ENCODE measurements at regions not wholly inside any gene's neighbourhood (a gene's known extent, or its start where the extent isn't known, plus 50 kb on each side); places are given as distances from the start of the nearest gene placed in this dataset.

GRCh38 chr18:46395795-46396194 is 261.2 kb downstream of the LOXHD1 start:
- DNase-seq (ENCODE audit: low read depth) = no peak
- H3K4me3 ChIP-seq (ENCODE audit: low read depth, low read length) = no peak overlapping the region

DNA sequence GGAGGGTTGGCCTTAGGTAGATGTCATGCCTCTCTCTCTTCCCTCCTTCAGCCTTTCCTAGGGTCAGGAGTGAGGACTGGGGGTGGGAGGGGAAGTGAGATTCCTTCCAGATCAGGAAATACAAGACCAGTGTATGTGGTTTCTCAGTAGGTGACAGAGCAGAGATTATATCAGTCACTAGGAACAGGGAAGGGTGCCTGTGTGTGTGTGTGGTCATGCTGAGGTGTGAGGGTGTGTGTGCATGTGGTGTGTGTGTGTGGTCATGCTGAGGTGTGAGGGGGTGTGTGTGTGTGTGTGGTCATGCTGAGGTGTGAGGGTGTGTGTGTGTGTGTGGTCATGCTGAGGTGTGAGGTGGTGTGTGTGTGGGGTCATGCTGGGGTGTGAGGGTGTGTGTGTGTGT is 259.8 kb downstream of the LOXHD1 start:
- DNase-seq (ENCODE audit: low read depth) = no peak
- H3K4me3 ChIP-seq (ENCODE audit: low read depth, low read length) = no peak overlapping the region

- H3K4me3 ChIP-seq (ENCODE audit: low read depth, low read length) = no peak overlapping the region
- no peak for DNase-seq (ENCODE audit: low read depth)
Observed at GRCh38 chr18:46398005-46398404, 259.0 kb downstream of the LOXHD1 start.

- no peak for DNase-seq (ENCODE audit: low read depth)
Observed at GRCh38 chr18:46398625-46399024, 258.4 kb downstream of the LOXHD1 start.

GRCh38 chr18:46399303-46399702 is 257.7 kb downstream of the LOXHD1 start:
- no peak overlapping the region for H3K4me3 ChIP-seq (ENCODE audit: low read depth, low read length)
- DNase-seq (ENCODE audit: low read depth) = no peak

More at GRCh38 chr18:46398625-46399024, 258.4 kb downstream of the LOXHD1 start:
- no peak overlapping the region for H3K4me3 ChIP-seq (ENCODE audit: low read depth, low read length)

GRCh38 chr18:46400449-46400848 is 256.6 kb downstream of the LOXHD1 start:
- no peak for DNase-seq (ENCODE audit: low read depth)
- no peak overlapping the region for H3K4me3 ChIP-seq (ENCODE audit: low read depth, low read length)

DNA sequence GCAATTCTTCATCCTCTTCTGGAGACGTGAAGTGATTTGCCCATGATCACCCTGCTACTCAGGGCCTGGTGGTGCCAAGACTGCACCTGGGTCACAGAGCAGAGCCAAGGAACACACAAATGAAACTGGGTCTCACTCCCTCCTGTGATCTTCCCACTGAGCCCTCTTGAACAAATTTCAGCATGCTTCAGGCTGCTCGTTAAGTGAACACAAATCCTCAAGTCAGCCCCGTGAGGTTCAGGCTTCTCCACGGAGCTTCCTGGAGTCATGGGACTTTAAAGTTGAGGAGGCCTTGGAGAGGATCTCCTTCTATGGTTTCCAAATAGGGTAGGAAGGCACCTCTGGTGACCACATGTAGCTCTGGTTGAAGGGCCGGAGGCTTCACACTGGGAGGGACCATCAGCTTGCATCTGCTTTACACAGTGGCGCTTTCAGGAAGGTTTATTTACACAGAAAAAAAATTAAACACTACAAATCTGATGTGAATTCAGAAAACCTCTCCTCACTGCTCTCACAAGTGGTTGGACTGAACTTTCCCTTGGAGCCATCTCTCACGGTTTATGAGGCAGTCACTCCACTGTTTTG is 255.4 kb downstream of the LOXHD1 start:
- no peak for DNase-seq (ENCODE audit: low read depth)

DNA sequence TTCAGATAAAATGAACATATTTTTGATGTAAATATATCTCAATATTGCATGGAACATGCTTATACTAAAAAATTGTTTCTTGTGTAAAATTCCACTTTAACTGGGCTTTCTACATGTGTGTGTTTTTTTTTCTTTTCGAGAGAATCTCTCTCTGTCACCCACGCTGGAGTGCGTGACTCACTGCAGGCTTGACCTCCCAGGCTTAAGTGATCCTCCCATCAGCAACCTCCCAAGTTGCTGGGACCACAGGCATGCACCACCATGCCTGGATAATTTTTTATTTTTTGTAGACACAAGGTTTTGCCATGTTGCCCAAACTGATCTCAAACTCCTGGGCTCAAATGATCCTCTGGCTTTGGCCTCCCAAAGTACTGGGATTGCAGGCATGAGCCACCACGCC is 254.6 kb downstream of the LOXHD1 start:
- H3K4me3 ChIP-seq (ENCODE audit: low read depth, low read length) = no peak overlapping the region
- DNase-seq (ENCODE audit: low read depth) = peak; percentile 18

More for the DNA sequence above, 255.4 kb downstream of the LOXHD1 start:
- no peak overlapping the region for H3K4me3 ChIP-seq (ENCODE audit: low read depth, low read length)

DNA sequence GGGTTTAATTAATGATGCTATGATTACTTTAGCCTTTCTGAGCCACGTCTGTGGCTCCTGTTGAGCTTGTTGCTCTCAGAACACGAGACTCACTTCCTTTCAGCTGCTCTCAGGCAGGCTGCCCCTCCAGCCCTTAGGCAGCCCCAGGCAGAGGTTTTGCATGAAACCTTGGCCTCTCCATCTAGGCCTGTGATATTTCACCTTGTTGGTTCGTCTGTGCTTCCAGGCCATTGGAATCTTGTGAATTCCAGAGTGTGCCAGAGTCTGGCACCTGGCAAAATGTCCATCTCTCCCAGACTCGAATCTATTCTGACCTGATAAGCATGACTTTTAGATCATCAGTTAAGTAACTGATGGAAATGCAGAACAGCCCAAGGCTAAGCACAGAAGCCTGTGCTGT is 254.1 kb downstream of the LOXHD1 start:
- no peak overlapping the region for H3K4me3 ChIP-seq (ENCODE audit: low read depth, low read length)
- DNase-seq (ENCODE audit: low read depth) = no peak

DNA sequence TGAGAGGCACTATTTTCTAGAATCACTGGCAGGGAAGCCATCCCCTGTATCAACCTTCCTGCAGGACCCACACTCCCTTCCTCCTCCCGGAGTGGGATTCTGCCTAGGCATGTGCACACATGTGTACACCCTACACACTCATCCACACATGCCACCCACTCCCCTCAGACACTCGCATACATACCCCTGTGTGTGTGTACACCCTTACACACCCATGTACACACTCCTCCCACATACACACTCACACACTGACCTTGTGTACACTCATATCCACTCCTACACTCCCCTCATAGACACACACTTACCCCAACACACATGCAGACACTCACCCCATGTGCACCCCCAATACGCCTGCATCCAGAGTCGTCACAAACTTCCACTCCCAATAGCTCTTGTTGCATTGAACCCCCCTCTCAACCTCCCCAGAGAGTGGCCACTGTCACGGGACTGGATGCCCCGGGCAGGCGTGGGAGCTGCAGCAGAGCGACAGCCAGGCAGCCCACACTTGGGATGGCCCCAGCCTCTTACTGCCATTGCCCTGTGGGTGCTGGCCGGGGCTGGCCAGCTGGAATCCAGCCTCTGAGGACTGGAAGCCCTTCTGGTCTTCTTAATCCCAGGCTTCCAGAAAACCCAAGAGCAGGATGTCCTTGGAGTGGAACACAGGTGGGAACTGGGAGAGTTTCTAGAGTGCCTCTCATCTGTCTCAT is 251.0 kb downstream of the LOXHD1 start:
- no peak for DNase-seq (ENCODE audit: low read depth)

DNA sequence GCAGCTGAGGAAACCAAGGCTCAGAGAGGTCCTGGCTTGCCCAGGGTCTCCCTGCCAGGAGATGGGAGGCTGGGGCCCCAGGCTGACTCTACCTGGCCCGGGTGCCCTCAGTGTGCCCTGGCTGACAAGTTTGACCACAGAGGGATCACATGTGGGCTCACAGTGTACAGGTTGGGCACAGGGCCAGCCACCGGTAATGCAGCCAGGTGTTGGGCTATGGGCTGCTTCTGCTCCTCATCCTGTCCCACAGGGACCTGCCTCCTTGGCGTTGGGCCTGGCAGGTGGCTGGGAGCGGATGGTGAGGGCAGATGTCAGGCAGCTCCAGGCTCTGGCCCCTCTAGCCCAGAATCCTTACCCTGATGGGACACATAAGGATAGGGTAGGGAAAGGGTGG is 250.5 kb downstream of the LOXHD1 start:
- H3K4me3 ChIP-seq (ENCODE audit: low read depth, low read length) = no peak overlapping the region
- no peak for DNase-seq (ENCODE audit: low read depth)

More for the DNA sequence above, 251.0 kb downstream of the LOXHD1 start:
- H3K4me3 ChIP-seq (ENCODE audit: low read depth, low read length) = no peak overlapping the region

GRCh38 chr18:46407486-46408166 is 249.4 kb downstream of the LOXHD1 start:
- H3K4me3 ChIP-seq (ENCODE audit: low read depth, low read length) = no peak overlapping the region
- no peak for DNase-seq (ENCODE audit: low read depth)

- no peak for DNase-seq (ENCODE audit: low read depth)
- H3K4me3 ChIP-seq (ENCODE audit: low read depth, low read length) = no peak overlapping the region
Observed at GRCh38 chr18:46408334-46408987, 248.6 kb downstream of the LOXHD1 start.

GRCh38 chr18:46411191-46411828 is 245.7 kb downstream of the LOXHD1 start:
- H3K4me3 ChIP-seq (ENCODE audit: low read depth, low read length) = no peak overlapping the region
- no peak for DNase-seq (ENCODE audit: low read depth)

DNA sequence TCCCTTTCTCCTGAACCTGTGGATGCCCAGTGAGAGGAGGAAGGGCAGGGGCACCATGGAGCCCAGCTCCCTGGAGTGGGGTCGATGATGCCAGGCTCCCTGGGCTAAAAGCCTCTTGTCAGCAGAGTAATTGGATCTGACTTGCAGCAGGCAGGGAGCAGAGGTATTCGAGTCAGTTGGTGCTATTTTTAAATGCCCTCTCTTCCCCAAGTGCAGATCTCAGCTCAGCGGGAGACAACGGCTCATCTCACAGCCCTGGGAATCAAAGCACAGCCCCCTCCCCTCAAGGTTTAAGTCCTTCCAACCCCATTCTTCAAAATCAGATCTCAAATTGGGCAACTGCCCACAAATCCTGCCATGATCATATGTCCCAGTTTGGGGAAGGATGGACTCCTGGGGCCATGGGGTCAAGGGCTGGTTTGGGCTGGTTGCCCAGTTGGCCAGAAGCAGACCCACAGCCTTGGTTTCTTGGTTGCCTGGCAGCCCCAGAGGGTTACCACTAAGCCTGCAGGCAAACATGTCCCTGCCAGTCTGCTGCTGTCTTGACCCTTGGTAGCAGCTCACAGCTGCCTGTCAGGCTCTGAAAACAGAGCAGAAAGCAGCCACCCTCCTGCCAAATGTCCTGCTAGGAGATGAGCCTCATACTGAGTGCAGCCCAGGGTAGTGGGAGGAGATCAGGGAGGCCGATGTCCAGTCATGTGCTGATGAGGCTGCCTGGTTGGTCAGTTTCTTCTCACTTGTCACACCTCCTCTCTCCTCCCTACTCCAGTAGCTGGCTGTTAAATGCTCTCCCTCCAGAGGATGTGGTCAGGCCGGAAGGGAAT is 244.9 kb downstream of the LOXHD1 start:
- no peak overlapping the region for H3K4me3 ChIP-seq (ENCODE audit: low read depth, low read length)
- DNase-seq (ENCODE audit: low read depth) = peak; percentile 60

DNA sequence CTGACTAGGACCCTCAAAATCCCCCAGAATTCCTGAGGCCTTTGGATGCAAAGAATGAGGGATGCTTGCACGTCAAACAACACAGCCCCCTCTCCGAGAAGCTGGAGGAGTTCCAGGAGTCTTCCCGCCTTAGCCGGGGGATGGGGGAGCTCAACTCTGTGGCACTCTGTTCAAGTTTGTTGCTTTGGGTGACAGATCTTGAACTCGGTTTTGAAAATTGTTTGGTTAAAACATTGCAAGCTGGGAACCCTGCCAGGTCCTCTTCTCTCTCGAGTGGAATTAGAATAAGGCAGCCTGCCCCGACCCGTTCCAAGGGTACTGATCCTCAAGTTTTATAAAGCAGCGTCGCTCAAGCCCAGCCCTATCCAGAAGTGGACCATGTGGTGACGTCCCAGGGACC is 244.1 kb downstream of the LOXHD1 start:
- H3K4me3 ChIP-seq (ENCODE audit: low read depth, low read length) = no peak overlapping the region

GRCh38 chr18:46413684-46414083 is 243.3 kb downstream of the LOXHD1 start:
- DNase-seq (ENCODE audit: low read depth) = no peak
- no peak overlapping the region for H3K4me3 ChIP-seq (ENCODE audit: low read depth, low read length)

More for the DNA sequence above, 244.1 kb downstream of the LOXHD1 start:
- DNase-seq (ENCODE audit: low read depth) = no peak

GRCh38 chr18:46414863-46415262 is 242.2 kb downstream of the LOXHD1 start:
- H3K4me3 ChIP-seq (ENCODE audit: low read depth, low read length) = no peak overlapping the region
- DNase-seq (ENCODE audit: low read depth) = no peak

All from skeletal muscle cell (primary cell).